GF-D8 (cell line): ENCODE measurements at regions not wholly inside any gene's neighbourhood (a gene's known extent, or its start where the extent isn't known, plus 50 kb on each side); places are given as distances from the start of the nearest gene placed in this dataset.
"Not testable (repeated sequence)": the region's sequence is repeated elsewhere in the genome, so short reads cannot be mapped to it uniquely, and the experiment has no call there.

ENCODE experiments used
- DNase-seq: peaks from one replicate; lab custom pipeline; 2025; lab: John Stamatoyannopoulos, UW

DNA sequence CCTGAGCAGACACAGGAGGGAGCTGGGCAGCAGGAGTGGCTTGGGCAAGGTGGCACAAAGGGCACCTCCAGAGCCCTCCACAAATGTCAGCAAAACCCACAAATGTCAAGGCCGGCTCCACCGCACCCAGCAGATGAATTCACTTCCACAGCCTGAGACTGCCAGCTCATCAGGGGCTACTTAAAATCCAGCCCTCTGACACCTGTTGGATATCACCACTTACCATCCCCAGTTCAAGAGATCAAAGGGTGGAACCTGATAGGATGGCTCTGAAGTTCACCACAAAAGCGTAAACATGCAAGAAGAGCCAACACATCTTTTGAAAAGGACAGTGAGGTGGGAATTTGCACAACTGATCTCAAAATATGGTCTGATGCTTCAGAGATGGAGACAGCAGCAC lies 168.6 kb upstream of the GRK3 start:
- no peak for DNase-seq

DNA sequence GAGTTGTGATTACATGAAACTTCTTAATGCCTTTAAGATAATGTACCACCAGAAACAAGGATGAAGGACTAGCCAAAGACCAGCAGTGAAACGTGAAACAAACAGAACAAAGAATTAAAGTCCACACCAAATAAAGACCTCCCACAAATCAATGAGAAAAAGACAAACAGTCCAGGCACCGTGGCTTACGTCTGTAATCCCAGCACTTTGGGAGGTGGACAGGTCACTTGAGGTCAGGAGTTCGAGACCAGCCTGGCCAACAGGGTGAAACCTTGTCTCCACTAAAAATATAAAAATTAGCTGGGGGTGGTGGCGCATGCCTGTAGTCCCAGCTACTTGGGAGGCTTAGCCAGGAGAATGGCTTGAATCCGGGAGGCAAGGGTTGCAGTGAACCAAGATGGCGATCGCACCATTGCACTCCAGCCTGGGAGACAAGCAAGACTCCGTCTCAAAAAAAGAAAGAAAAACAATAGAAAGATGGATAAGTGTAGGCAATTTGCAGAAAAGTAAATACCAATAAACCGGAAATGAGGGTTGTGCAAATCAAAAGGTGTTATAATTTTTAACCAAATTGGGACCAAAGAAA lies 167.8 kb upstream of the GRK3 start:
- no peak for DNase-seq

DNA sequence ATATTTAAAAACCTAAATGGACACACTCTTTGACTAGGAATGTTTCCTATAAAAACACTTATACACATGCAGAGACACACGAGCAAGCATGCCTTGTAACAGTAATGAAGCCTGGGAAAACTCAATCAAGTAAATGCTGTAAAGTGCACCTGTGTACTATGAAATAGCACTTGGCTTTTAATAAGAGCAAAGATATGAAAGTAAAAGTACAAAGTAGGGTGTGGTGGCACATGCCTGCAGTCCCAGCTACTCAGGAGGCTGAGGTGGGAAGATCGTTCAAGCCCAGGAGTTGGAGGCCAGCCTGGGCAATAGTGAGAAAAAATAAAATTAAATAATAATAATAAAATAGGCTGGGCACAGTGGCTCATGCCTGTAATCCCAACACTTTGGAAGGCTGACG lies 166.9 kb upstream of the GRK3 start:
- no peak for DNase-seq

DNA sequence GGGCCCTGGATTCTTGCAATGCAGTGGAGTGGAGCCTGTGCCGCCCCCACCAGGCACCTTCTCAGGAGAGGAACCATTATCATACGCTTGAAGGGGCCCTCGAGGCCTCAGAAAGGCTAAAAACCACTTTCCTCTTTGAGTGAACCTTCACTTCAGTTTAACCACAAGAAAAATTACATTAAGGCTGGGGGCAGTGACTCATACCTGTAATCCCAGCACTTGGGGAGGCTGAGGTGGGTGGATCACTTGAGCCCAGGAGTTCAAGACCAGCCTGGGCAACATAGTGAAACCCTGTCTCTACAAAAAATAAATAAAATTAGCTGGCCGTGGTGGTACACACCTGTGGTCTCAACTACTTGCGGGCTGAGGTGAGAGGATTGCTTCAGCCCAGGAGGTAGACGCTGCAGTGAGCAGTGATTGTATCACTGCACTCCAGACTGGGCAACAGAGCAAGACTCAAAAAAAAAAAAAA lies 165.8 kb upstream of the GRK3 start:
- DNase-seq: peak; percentile 34

DNA sequence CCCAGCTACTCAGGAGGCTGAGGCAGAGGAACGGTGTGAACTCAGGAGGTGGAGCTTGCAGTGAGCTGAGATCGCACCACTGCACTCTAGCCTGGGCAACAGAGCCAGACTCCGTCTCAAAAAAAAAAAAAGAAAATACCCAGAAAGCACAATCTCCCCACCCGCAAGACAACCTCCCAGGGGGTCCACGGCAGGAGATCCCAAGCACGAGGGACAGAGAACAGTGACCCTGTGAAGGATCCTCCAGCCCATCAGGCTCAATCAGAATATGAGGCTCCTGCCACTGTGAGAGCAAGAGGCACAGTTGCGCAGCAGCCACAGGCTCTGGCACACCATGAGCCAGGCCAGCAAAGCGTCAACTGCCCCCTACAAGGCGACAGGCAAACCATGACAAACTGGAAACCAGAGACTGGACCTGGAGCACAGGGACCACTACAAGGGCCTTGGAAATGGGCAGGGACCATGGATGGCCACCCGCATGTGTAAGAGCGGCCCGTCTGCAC lies 164.8 kb upstream of the GRK3 start:
- no peak for DNase-seq

DNA sequence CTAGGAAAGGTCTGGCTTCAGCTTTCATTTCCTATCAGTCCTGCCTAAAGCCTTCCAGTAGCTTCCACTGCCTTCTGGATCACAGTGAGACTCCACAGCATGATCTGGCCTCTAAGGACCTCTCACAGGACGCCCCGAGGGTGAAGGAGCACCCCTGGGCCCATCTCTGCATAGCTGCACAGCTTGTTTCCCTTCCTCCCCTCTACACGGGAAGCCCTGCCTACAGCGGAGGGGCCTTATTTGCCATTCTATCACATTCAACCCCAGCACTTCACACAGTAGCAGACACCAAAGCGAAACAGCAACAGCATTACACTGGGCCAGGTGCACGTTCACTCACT lies 162.3 kb upstream of the GRK3 start:
- DNase-seq: no peak

DNA sequence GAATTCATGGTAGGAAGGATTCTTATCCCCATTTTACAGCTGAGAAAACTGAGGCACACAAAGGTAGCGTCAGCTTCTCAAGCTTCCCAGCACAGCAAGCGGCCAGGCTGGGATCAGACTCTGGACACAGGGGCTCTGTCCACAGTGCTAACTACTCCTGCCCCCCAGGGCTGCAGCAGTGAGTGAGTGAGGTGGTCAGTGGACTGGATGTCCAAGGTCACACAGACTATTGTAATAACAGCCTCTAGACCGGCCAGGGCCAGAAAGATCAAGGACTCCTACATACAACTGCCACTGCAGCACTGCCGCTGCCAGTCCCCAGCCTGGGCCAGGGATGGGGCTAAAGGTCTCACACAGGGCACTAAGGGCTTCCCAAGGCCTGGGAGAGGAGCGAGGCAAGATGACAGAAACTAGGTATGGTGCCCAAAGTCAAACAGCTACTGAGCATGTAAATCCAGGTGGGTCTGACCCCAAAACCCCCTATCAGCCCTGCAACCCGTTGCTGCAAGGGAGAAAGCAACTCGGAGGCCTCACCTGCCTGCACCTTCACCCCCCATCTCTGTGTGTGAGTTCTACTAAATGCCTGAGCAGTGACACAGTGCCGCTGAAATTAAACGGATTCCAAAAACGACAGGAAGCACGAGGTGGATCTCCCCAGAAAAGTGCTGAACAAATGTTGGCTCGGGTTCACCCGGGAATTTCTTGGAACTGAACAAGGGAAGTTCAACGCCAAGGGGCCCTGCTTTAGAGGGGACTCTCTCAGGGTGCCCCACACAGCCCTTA lies 161.8 kb upstream of the GRK3 start:
- no peak for DNase-seq

DNA sequence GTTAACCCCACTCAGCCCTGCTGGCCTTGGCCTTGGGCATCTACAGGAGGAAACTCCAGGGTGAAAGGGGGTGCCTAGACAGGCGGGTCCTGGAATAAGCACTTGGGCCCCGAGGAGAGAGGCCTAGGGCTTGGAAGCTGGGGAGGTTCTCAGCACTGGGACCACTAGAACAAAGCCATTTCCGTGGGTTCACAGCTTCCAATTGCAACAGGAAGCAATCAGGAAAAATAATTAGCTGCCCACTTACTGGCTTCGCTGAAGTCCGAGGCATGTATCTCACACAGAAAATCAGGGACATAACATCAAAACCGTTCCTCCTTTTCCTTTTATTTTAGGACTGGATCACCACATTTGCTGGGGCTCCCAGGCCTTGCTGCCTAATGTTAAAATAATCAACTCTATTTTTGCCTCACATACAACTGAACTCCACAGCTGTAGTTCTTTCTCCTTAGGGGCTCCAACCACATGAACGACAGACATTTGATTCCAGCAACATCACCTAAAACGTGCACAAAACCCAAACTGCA lies 161.1 kb upstream of the GRK3 start:
- DNase-seq: no peak

DNA sequence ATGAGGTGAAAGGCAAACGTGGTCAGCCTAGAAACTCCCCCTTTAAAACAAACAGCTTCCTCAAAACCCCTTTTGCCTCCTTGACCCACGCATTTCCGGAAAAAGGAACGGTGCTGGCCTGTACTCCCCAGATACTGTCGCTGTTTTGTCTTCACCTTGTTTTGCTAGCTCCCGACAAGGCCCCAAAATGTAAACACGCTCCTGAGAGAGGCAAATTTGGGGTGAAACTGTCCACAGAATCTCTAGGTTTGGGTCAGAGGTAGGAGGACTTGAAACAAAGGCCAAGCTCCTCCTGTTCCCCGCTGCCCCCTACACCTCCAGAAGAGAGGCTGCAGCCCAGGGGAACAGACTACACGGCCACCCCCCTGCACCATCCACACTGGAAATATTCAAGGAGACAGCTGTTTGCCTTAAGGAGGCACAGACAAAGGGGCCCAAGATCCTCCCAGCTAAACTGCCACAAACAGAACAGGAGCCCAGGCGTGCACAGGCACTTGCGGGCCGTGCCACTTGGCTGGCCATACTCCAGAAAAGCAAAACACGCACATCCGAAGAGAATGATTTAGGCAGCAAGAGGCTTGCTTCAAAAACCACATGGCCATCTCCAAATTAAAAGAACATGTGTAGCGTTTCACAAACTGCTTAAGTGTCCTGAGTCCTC lies 160.5 kb upstream of the GRK3 start:
- peak; percentile 54 for DNase-seq

DNA sequence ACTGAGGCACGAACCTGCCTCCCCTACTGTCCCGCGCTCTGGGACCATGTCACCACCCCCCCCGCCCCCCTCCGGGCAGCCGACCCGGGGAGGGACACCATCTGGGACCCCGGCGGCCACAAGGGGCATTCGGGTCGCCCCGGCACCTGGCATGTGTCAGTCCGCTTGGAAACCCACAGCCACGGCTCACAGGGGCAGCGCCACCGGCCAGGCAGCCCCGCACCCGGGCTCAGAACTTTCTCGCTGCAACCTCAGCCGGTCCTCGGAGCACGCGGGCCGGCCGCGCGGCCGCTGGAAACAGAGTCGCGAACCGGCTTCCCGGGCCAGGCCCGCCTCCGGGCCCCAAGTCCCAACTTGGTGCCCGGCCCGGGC lies 159.9 kb upstream of the GRK3 start:
- DNase-seq: no peak

DNA sequence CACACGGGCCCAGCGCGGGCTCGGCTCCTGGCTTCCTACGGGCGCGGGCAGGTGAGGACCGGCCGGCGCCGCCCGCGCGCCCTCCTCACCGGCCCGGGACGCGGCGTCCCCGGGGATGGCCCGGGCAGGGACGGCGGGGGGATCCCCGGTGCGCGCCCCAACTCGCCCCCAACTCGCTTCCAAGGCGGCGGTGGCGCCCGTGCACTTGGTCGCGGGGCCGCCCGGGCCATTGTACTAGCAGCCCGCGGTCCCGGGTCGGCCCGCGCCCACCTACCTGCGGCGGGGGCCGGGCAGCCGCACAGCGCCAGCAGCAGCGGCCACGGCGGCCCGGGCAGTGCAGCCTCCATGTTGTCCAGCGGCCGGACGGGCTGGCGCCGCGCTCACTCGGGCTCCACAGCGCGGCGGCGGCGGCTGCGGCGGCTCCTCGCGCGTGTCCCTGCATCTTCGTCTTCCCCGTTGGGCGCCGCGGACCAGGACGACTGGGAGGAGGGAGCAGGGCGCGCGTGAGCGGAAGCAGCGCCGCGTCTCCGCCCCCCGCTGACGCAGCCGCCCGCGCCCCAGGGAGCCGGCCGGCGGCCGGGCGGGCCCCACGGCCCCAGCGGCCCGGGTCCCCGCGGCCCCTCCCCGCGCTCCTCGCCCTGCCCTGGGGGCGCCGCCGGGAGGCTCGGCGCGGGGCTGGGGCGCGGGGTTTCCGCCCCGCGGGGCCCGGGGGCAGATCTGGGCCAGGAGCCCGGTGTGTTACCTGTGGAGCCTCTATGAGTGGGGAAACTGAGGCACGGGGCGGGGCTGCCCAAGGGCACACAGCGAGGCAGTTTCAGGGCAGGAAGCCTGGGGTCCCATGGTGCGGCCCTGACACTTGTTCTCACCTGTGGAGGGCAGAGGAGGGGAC lies 159.3 kb upstream of the GRK3 start:
- peak; percentile 9 for DNase-seq

DNA sequence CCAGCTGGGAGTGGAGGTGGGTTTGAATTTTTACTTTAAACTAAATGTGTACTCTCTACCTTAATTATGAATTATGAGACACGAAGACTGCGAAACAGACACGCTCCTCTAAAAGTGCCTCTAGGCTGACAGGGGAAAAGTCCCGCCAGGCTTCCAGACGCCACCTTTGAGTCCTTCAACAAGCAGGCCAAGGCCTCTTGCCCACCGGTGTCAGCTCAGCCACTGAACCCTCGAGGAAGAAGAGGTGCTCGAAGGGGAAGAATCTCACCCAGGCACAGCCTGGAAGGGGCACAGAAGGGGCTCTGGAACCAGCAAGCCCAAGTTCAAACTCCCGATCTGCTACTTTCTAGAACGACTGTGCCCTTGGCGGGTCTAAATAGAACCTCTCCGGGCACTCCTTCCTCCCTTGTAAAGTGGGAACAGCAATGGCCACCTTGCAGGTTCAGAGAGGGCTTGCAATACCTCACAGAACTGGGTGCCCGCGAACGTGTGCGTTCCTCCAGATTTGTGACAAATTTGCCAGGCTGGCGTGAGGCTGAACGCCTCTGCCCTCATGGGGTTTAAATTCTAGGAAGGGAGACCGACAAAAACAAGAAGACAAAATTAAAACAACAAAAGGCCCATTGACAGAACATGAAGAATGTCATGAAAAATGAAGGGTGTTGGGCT lies 158.5 kb upstream of the GRK3 start:
- DNase-seq: no peak

DNA sequence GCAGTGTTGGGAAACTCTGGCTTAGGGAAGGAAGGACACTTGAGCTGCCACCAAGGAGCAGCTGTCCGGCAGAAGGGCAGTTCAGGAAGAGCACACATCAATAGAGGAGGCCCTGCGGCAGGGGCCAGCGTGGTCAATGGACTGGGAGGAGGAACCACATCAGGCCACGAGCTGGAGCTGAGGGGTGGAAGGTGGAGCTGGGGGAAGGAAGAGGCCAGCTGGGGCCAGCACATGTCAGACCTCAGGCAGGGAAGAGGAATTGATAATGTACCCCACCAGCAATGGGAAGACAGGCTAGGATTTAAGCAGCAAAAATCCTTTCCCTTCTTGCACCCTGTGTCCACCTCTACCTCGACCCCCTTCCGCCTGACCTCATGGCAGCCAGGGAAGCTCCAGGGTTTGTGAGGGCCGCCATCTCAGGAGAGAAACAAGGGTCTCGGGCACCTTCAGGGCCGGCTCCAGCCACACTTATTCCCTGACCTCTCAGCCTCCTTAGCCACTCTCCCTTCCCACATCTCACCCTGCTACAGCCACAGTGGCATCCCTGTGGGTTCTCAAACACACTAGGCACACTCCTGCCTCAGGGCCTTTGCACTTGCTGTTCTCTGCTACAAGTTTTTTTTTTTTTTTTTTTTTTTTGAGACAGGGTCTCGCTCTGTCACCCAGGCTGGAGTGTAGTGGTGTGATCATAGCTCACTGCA lies 157.8 kb upstream of the GRK3 start:
- no peak for DNase-seq

DNA sequence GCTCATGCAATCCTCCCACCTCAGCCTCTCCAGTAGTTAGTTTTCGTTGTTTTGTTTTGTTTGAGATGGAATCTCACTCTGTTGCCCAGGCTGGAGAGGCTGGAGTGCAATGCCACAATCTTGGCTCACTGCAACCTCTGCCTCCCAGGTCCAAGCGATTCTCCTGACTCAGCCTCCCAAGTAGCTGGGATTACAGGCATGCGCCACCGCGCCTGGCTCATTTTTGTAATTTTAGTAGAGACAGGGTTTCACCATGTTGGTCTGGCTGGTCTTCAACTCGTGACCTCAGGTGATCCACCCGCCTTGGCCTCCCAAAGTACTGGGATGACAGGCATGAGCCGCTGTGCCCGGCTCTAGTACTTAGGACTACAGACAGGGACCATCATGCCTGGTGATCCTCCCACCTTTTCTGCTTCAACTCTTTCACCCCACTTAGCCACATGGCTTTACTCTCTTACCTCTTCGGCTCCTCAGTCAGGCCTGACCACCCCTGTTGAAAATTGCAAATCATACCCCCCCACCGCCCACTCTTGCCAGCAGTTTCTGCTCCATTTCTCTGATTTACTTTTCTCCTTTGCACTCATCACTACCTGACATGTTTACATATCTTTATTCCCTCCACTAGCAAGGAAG lies 157.1 kb upstream of the GRK3 start:
- no peak for DNase-seq

DNA sequence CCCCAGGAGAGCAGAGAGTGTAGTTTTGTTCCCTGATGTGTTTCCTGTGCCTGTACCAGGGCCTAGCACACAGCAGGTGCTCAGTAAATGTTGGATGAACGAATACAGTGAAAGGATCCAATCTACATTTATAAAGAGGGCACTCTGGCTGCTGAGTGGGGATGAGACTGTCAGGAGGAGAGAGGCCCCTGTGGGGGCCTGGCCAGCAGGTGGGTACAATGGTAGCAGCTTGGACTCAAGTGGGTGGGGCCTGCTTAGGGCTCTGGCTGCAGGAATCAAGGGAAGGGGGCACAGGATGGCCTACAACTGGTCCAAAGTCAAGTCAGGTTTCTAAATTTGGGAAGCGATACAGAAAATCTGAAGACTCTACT lies 156.6 kb upstream of the GRK3 start:
- no peak for DNase-seq

DNA sequence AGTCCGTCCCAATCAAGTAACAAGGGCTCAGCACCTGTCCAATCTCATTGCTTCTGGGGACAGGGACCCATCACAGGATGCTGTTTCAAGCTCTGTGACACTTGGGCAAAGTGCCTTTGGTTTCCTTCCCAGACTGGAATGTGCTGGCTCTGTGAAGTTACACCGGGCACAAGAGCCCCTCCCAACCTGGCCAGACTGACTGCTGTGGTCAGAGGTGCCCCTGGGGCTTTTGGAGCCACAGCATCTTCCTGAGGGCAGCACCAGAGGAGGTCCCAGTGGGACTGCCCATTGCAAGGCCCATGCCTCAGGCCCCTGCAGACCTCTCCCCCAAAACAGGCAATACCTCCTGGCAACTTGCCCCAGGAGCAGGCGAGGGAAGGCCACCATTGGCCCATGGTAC lies 155.2 kb upstream of the GRK3 start:
- DNase-seq: no peak

DNA sequence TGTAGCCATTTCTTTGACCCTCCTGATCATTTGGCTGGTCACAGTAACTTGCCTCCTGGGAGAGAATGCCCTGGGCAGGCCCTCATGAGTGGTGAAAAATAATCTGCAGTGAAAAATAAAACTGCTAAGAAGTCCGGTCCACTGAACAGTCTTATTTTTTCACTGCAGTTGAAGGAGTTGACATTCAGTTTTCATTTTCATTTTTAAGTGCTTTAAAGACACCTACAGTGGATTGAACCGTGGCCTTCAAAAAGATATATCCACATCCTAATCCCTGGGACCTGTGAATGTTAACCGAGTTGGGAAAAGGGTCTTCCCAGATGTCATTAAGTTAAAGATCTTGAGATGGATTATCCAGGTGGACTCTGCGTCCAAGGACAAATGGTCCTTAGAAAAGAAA lies 153.6 kb upstream of the GRK3 start:
- no peak for DNase-seq

DNA sequence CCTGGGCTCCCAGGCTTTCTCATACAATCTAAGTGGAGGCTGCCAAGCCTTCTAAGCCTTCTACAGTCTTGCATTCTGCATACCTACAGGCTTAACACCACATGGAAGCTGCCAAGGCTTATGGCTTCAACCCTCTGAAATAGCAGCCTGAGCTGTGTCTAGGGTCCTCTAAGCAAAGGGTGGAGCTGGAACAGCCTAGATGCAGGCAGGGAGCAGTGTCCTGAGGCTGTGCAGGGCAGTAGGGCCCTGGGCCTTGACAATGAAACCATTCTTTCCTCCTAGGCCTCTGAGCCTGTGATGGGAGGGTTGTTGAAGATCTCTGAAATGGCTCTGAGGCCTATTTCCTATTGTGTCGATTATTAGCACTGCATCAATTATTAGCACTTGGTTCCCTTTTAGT lies 150.9 kb upstream of the GRK3 start:
- DNase-seq: no peak

DNA sequence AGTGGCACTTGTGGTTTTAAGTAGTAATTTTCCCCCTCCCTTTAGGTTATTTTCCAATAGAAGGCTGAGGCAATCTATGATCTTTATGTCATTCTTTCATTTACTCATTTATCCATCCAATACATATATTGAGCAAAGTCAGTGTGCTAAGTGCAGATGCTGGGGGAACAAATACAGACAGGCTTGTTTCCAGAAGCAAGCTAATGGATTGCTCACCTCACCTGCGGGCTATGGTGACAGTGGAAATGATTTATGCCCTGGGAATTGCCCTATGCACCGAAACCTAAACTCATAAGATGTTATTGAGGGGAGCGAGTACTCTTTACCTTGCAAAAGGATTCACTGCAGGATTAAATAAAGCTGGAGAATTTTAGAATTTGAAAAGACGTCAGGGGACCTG lies 148.7 kb upstream of the GRK3 start:
- not testable (repeated sequence) for DNase-seq

DNA sequence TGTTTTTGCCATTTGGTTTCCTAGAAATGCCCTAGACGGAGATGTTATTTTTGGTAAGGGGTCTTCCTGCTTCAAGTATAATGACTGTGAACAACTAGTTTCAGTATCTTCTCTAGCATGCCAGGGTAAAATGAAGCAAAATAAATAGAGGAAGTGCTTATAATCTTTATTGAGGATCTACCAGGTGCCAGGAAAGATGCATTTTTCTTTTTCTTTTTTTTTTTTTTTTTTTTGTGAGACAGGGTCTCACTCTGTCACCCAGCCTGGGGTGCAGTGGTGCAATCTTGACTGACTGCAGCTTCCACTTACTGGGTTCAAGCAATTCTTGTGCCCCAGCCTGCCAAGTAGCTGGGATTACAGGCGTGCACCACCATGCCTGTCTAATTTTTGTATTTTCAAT lies 146.6 kb upstream of the GRK3 start:
- peak; percentile 8 for DNase-seq
